Rectal smooth muscle tissue (tissue), 1 donor: ENCODE measurements at regions not wholly inside any gene's neighbourhood (a gene's known extent, or its start where the extent isn't known, plus 50 kb on each side); places are given as distances from the start of the nearest gene placed in this dataset.
"Not testable (repeated sequence)": the region's sequence is repeated elsewhere in the genome, so short reads cannot be mapped to it uniquely, and the experiment has no call there.

Experiments
- H3K27ac ChIP-seq: one replicate; pipeline ENCODE4 v1.7.0; 2013; ENCODE audit warnings: low read depth, low read length, inconsistent platforms
- H3K27me3 ChIP-seq: one replicate; pipeline ENCODE4 v1.7.0; 2013; ENCODE audit warnings: low read length; ENCODE audit not compliant: control insufficient read depth, insufficient read depth
- H3K36me3 ChIP-seq: one replicate; pipeline ENCODE4 v1.7.0; 2013; ENCODE audit warnings: low read length; ENCODE audit not compliant: control insufficient read depth, insufficient read depth
- H3K4me1 ChIP-seq: one replicate; pipeline ENCODE4 v1.7.0; 2013; ENCODE audit warnings: low read length; ENCODE audit not compliant: control insufficient read depth, insufficient read depth
- H3K4me3 ChIP-seq: one replicate; pipeline ENCODE4 v1.7.0; 2013; ENCODE audit warnings: low read length
- H3K9ac ChIP-seq: one replicate; pipeline ENCODE4 v1.7.0; 2013; ENCODE audit warnings: low read length

DNA sequence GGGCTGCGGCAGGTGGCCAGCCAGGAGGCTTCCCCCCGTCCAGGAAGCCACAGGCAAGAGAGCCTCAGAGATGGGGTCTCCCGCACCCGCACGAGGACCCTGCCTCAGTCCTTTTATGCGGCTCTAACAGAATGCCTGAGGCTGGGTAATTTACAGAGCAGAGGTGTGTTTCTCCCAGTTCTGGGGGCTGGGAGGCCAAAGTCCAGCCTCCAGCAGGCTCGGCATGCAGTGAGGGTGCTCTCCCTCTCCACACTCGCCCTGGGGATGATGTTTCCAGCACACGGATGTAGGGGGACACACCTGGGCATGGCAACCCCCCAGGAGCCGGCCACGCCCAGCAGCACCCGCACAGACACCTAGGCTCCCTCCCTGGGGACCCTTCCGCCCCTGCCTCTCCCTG, 95.4 kb upstream of the PPP1R26 start:
- H3K27ac ChIP-seq: no peak overlapping the region
- H3K4me1 ChIP-seq: no peaks in the 10 kb centered on the region
- H3K4me3 ChIP-seq: no peak overlapping the region
- H3K36me3 ChIP-seq: no peaks in the 10 kb centered on the region
- no peak overlapping the region for H3K9ac ChIP-seq
- H3K27me3 ChIP-seq: no peaks in the 10 kb centered on the region

DNA sequence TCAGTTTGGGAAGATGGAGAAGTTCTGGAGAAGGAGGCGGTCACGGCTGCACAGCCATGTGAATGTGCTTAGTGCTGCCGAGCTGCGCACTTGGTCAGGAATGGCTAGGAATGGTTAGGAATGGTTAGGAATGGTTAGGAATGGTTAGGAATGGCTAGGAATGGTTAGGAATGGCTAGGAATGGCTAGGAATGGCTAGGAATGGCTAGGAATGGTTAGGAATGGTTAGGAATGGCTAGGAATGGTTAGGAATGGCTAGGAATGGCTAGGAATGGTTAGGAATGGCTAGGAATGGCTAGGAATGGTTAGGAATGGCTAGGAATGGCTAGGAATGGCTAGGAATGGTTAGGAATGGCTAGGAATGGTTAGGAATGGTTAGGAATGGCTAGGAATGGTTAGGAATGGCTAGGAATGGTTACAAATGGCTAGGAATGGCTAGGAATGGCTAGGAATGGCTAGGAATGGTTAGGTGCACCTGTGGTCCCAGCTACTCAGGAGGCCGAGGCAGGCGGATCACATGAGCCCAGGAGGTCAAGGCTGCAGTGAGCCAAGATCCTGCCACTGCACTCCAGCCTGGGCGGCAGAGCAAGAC, 94.7 kb upstream of the PPP1R26 start:
- not testable (repeated sequence) for H3K4me3 ChIP-seq, H3K27ac ChIP-seq, H3K36me3 ChIP-seq

DNA sequence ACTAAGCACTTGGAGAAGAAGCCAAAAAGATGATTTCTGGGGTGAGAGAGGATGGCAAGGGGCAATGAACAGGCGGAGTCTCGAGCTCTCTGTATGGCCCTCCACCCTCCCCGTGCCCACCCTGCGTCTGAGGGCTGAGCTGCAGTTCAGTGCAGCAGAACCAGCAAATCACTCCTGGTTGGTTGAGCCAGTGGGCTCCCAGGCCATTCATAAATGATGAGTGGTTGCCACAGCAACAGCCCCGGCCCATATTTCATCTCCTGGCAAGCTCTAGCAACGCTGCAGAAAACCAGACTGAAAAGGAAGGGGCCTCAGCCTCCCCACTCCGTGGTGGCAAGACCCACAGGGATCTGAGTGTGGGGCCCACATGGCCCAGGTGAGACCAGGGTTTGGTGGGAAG, 93.8 kb upstream of the PPP1R26 start:
- H3K4me1 ChIP-seq: no peaks in the 10 kb centered on the region
- H3K27ac ChIP-seq: no peak overlapping the region
- H3K9ac ChIP-seq: no peak overlapping the region
- no peaks in the 10 kb centered on the region for H3K36me3 ChIP-seq
- H3K27me3 ChIP-seq: no peaks in the 10 kb centered on the region
- H3K4me3 ChIP-seq: no peak overlapping the region

More for the DNA sequence above, 94.7 kb upstream of the PPP1R26 start:
- H3K27me3 ChIP-seq, H3K4me1 ChIP-seq, H3K9ac ChIP-seq: not testable (repeated sequence)

DNA sequence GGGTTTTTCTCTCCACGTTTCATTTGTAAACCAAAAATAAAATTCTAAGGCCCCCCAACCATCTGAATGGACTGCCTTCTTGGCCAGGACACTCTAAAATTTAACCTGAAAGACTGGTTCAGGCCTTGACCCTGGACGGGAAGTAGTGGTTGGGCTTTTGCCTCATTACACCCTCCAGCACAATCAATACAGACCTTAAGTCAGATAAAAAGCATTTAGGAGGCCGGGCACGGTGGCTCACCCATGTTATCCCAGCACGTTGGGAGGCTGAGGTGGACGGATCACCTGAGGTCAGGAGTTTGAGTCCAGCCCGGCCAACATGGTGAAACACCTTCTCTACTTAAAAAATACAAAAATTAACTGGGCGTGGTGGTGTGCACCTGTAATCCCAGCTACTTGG, 91.6 kb upstream of the PPP1R26 start:
- Histone ChIP-seq H3K4me3 (no peak overlapping the region), H3K27me3 (peaks cover 3% of the 10 kb centered on the region), H3K27ac (no peak overlapping the region), H3K9ac (no peak overlapping the region), H3K4me1 (no peaks in the 10 kb centered on the region), H3K36me3 (no peaks in the 10 kb centered on the region)

DNA sequence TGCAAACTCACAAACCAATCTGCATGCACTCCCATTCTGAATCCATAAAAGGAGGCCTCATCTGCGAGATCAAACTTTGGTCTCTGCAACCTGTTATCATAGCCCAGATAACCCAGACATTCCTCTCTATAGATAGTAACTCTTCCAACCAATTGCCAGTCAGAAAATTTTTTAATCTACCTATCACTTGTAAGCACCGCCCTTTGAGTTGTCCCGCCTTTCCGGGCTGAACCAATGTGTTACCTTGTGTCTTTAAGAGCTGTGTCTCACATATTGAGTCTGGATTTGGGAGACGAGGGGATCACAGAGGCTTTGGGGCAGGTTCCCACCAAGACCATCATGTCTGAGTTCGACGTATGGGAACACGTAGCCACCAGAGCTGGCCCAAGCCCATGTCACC, 91.1 kb upstream of the PPP1R26 start:
- Histone ChIP-seq H3K36me3 (no peaks in the 10 kb centered on the region), H3K27ac (no peak overlapping the region), H3K4me3 (no peak overlapping the region), H3K27me3 (peaks cover 3% of the 10 kb centered on the region), H3K9ac (no peak overlapping the region), H3K4me1 (no peaks in the 10 kb centered on the region)

DNA sequence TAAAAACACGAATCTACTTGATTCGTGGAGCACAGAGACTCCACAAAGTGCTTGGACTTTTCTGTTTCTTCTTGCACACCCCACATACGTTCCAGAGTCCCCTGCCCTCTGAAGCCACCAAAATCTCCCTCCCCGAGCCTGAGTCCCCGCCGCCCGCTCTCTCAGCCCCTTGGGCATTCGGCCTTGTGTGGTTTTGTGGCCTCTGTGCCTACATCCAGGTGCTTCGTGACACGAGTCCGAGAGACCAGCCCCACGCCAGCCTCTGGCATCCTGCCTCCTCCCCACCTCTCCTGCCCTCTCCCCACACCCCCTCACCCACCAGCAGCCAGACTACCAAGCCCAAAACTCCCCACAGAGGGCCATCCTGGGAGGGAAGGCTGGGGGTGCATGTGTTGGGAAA, 87.8 kb upstream of the PPP1R26 start:
- Histone ChIP-seq H3K27me3 (peaks cover 3% of the 10 kb centered on the region), H3K4me3 (no peak overlapping the region), H3K4me1 (no peaks in the 10 kb centered on the region), H3K27ac (no peak overlapping the region), H3K36me3 (no peaks in the 10 kb centered on the region), H3K9ac (no peak overlapping the region)

DNA sequence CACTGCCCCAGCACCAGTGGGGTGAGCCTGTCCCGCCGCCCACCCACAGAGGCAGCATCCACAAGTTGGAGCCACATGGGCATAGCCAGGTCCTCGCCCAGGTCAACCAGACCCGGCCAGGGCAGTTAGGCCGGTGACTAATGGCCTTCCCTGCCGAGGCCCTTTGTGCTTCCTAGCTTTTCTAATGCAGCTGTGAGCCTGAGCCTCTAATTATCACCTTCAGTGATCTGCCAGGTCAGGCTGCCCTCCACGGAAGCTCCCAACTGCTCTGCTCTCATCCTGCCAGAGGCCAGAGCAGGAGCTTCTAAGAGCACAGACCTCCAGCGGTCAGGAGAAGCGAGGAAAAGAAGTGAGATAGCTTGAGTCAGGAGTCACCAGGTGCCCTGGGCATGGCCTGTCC, 87.1 kb upstream of the PPP1R26 start:
- Histone ChIP-seq H3K27ac (no peak overlapping the region), H3K4me1 (no peaks in the 10 kb centered on the region), H3K27me3 (peaks cover 3% of the 10 kb centered on the region), H3K36me3 (no peaks in the 10 kb centered on the region), H3K9ac (no peak overlapping the region), H3K4me3 (no peak overlapping the region)

DNA sequence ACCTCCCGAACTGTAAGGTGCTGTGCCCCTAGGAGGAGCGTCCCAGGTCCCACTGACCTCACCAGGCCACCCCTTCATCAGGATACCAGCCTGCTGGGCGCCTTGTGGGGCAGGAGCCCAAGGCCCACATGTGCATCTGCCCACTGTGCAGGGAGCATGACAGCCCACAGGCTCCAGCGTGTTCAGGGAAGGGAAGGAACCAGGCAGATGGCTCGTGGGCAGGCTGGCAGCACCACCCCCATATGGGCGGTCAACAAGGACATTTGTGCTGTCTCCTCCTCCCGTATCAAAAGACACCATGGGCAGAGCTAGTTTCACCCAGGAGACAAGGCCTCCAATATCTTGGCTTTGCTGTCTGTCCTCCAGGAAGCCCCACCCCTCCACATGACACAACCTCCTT, 85.5 kb upstream of the PPP1R26 start:
- H3K27me3 ChIP-seq: peaks cover 3% of the 10 kb centered on the region
- no peak overlapping the region for H3K27ac ChIP-seq
- no peaks in the 10 kb centered on the region for H3K4me1 ChIP-seq
- no peak overlapping the region for H3K9ac ChIP-seq
- H3K4me3 ChIP-seq: no peak overlapping the region
- H3K36me3 ChIP-seq: no peaks in the 10 kb centered on the region

DNA sequence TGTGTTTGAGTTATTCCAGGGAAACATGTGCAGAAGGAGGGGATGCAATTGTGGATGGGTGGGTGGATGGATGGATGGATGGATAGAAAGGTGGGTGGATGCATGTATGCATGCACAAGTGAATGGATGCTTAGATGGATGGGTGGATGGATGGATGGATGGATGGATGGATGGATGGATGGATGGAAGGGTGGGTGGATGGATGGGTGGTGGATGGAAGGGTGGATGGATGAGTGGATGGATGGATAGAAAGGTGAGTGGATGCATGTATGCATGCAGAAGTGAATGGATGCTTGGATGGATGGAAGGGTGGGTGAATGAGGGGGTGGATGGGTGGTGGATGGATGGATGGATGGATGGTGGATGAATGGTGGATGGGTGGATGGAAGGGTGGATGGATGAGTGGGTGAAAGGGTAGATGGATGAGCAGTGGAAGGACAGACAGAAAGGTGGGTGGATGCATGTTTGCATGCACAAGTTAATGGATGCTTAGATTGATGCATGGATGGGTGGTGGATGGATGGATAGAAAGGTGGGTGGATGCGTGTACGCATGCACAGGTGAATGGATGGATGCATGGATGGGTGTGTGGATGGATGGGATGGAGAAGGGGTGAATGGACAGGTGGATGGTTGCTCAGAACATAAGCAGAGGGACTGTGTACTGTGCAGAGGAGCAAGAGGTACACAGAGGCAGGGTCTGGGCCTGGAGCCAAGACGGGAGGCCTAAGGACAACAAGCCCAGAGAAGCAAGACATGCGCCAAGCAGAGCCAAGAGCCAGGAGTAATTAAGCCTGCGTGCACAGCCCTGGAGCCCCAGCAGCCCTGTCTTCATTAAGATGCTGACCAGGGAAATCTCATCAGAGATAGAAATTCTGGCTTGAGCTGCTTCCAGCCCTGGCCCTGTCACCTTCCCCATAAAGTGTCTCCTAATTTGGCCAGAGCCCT, 84.6 kb upstream of the PPP1R26 start:
- no peaks in the 10 kb centered on the region for H3K4me1 ChIP-seq
- no peaks in the 10 kb centered on the region for H3K36me3 ChIP-seq
- peaks cover 3% of the 10 kb centered on the region for H3K27me3 ChIP-seq
- no peak overlapping the region for H3K4me3 ChIP-seq
- H3K9ac ChIP-seq: no peak overlapping the region
- H3K27ac ChIP-seq: no peak overlapping the region

DNA sequence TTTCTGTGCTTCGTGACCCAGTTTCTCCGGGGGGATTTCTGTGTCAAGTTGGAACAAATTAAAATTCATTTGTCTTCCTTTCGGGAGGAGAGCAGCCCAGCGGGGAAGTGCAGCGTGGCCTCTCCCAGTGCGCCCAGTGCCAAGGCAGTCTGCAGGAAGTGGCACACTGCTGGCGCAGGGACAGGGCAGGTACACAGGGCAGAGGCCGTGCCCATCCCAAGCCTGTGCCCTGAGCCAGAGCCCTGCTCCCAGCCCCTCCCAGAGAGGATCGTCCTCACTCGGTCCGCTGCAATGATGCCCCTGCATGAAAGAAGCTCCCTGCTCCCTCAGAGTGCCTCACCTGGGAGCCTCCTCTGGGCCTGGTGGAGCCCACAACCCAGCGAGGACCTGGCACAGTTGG, 82.4 kb upstream of the PPP1R26 start:
- H3K27ac ChIP-seq: no peak overlapping the region
- H3K36me3 ChIP-seq: no peaks in the 10 kb centered on the region
- H3K4me3 ChIP-seq: no peak overlapping the region
- H3K4me1 ChIP-seq: no peaks in the 10 kb centered on the region
- peaks cover 3% of the 10 kb centered on the region for H3K27me3 ChIP-seq
- no peak overlapping the region for H3K9ac ChIP-seq

DNA sequence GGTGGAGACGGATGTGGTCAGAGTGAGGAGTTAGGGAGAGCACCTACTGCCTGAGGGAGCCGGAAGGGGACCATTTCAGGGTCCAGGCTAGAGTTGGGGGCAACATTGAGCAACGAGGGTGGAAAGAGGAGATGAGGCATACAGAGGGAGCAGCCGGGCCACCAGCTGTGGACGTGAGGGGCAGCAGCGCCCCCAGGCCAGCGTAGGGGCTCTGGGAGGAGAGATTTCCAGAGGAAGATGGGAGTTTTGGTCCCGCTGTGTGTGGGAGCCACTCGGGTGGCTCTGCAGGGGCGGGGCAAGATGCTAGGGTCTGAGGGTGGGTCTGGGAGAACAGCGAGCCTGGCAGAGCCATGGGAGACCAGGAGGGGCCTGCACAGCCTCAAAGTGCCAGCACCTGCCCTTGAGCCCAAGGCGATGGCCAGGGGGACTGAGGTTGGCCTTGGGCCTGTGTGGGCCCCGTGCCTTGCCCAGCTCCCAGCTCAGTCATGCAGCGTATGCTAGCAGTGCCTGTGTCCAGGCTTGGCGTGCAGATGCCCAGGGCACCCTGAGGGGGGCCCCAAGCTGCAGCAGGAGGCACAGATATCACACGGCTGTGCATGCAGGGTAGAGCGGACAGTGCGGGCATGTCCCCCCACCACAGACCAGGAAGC, 80.5 kb upstream of the PPP1R26 start:
- H3K36me3 ChIP-seq: no peaks in the 10 kb centered on the region
- no peaks in the 10 kb centered on the region for H3K4me1 ChIP-seq
- no peak overlapping the region for H3K9ac ChIP-seq
- H3K4me3 ChIP-seq: no peak overlapping the region
- H3K27me3 ChIP-seq: no peaks in the 10 kb centered on the region
- H3K27ac ChIP-seq: no peak overlapping the region

DNA sequence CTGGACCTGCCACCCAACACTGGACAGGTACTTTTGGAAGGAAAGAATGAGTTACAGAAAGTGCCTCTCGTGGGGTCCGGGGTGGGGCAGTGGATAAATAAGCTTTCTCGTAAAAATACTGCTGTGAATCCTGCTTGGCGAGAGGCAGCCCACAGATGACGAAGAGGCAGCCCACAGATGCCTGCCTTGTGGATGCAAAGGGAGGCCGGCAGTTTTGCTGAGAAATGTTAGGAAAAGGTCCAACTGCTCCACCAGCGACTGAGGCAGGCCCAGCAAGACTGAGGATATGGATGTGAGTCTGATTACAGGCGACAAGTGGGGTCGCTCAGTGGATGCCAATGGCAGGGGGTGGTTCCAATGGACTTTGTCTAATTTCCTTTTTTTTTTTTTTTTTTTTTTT, 79.1 kb upstream of the PPP1R26 start:
- Histone ChIP-seq H3K4me1 (no peaks in the 10 kb centered on the region), H3K4me3 (no peak overlapping the region), H3K27ac (no peak overlapping the region), H3K9ac (no peak overlapping the region), H3K36me3 (no peaks in the 10 kb centered on the region), H3K27me3 (no peaks in the 10 kb centered on the region)
